ENCODE measurements at regions not wholly inside any gene's neighbourhood (a gene's known extent, or its start where the extent isn't known, plus 50 kb on each side); places are given as distances from the start of the nearest gene placed in this dataset.

GRCh38 chrX:8868906-8869305 lies 67.7 kb upstream of the FAM9A start:
- no peak for DNase-seq

DNA sequence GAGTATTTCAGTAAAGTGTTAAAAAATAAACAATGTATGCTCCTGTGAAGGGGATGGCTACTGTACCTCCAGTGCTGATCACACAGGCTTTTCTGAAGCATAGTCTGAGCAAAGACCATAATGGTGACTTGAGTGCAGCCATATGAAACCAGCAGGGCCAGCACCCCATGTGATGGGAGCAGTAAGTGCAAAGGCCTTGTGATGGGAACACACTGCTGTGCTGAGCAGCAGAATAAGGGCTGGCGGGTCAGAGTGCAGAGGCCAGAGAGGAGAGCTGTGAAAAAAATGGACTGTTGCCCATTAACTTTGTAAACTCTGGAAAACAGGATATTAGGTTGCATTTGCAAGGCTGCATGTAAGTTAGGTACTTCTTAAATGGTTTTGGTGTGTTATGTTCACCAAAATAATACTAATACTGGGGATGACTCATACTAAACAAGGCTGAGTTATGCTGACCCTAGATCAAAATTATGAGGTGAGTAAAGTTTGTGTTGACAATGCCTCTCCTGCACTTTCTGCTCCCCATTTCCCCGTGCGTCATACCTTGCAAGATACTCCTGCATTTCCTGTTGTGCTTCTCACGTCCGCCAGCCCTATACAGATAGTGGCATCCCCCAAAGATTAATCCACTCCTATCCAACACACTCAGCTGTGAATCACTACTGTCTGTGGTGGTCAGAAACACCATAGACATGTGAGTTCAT lies 67.0 kb upstream of the FAM9A start:
- DNase-seq = no peak

DNA sequence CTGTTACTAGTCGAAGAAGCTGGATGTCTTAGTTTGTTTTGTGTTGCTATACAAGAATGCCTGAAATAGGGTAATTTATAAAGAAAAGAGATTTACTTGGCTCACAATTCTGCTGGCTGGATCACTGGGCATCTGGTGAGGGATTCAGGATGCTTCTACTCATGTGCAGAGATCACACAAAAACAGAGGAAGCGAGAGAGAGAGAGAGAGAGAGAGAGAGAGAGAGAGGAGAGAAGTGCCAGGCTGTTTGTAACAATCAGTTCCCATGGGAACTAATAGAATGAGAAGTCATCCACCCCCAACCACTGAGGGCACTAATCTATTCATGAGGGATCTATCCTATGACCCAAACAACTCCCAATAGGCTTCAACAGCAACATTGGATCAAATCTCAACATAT lies 66.2 kb upstream of the FAM9A start:
- no peak for DNase-seq

GRCh38 chrX:8864161-8864560 lies 63.0 kb upstream of the FAM9A start:
- DNase-seq = no peak

DNA sequence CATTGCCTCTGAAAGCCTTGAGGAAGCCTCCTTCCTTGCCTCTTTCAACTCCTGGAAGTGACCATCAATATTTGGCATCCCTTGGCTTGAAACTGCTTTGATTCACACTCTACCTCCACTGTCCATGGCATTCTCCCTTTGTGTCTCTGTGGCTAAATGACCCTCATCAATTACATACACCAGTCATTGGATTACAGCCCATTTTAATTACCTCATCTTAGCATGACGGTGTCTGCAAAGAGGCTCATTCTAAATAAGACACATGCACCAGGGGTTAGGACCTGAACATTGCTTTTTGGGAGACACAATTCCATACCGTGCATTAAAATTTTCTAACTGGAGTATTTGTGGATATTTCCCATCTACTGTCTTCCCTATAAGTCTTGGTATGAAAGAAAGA lies 60.7 kb upstream of the FAM9A start:
- DNase-seq = no peak

DNA sequence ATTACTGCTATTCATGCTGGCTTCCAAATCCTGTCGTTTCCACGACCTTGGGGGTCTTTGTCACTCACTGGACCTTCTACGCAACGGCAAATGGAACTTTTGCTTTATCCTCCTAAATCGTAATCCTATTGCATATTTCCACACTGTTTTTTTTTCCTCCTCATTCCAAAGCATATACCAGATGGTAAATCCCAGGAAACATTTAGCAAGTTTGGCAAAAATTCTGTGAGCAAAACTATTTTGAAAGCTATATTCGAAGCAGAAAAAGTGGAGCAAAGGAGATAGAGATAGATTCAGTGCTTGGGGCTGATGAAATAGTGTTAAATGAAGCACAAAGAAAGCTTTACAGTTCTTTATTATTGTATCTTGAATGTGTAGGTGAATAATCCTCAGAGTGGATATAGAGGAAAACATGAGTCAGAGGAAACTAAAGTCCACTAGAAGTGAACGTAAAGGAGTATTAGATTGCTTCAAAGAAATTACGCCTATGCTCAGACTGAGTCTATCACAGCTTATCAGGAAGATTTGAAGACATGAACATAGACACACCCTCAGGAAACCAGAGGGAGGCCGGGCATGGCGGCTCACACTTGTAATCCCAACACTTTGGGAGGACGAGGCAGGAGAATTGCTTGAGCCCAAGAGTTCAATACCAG lies 50.2 kb upstream of the FAM9A start:
- DNase-seq = no peak
